ENCODE measurements at regions not wholly inside any gene's neighbourhood (a gene's known extent, or its start where the extent isn't known, plus 50 kb on each side); places are given as distances from the start of the nearest gene placed in this dataset.

- DNase-seq (ENCODE audit: low spot score), result no peak
Observed at GRCh38 chr2:126579868-126580267, 76.1 kb upstream of the GYPC start.

DNA sequence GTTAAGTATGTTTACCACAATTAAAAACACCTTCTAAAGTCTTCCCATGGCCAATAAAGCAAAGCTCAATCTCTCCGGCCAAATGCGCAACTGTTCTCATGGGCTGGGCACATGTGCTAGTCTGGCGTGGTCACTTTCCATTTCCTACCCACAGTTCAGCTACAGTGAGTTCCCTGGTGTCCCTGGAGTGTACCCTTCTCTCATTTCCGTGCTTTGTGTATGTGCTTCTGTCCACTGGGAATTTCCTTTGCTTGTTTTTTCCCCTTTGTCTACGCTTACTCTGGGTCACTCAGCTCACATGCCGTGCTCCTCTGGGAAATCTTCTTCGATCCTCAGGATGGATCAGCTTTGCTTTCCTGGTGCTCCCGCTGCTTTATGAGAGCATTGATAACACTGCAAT lies 69.6 kb upstream of the GYPC start:
- no peak for DNase-seq (ENCODE audit: low spot score)

DNA sequence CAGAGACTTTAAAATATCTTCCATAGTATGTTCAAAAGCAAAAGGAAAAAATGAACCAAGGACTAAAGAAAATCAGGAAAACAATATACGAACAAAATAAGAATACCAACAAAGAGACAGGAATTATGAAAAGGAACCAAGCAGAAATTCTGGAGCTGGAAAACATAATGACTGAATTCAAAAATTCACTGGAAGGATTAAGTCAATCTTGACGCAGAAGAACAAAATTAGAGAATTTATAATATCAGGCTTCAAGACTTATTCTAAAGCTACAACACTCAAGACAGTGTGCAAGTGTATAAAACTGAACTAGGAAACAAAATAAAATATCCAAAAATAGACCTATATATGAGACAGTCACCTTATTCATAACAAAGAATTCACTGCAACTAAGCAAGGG lies 56.9 kb upstream of the GYPC start:
- no peak for DNase-seq (ENCODE audit: low spot score)

GRCh38 chr2:126600742-126601141 lies 55.2 kb upstream of the GYPC start:
- no peak for DNase-seq (ENCODE audit: low spot score)

GRCh38 chr2:126602334-126602733 lies 53.6 kb upstream of the GYPC start:
- no peak for DNase-seq (ENCODE audit: low spot score)

All from SW480 (cell line).